ENCODE measurements at regions not wholly inside any gene's neighbourhood (a gene's known extent, or its start where the extent isn't known, plus 50 kb on each side); places are given as distances from the start of the nearest gene placed in this dataset.

GRCh38 chr15:68503213-68503612 lies 71.2 kb upstream of the ITGA11 start:
- TF ChIP-seq YY1 (IDR thresholded peaks at IDR 0.05; ENCODE audit: insufficient read depth, insufficient read length) (no peak), SUZ12 (IDR thresholded peaks at IDR 0.05; ENCODE audit: extremely low read depth, insufficient read depth, insufficient read length) (no peak)

Measured in NT2/D1 (cell line).